LHCN-M2 (cell line): ENCODE measurements at regions not wholly inside any gene's neighbourhood (a gene's known extent, or its start where the extent isn't known, plus 50 kb on each side); places are given as distances from the start of the nearest gene placed in this dataset.
"Not testable (repeated sequence)": the region's sequence is repeated elsewhere in the genome, so short reads cannot be mapped to it uniquely, and the experiment has no call there.

Experiments
- DNase-seq: peaks from one replicate; pipeline ENCODE4 v3.0.0-alpha.2; 2012; ENCODE audit warnings: low read depth

DNA sequence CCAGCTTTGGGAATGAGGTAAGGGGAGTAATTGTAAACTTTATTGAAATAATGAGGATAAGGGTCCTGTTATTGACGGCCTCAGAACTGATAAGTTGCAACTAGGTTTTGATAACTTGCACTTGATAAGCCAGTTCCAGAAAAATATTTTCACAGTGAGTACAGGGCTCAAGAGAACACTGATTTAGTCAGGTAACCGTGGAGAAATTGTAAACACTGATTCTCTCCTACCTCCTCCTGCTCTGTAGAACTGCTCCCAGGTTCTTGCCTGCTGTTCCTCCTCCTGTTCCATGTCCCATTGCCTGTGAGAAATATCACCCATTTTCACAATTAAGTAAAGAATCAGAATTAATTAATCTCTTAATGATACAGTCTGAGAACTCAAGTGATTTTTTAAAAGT lies 55.0 kb upstream of the CXXC4 start:
- no peak for DNase-seq

DNA sequence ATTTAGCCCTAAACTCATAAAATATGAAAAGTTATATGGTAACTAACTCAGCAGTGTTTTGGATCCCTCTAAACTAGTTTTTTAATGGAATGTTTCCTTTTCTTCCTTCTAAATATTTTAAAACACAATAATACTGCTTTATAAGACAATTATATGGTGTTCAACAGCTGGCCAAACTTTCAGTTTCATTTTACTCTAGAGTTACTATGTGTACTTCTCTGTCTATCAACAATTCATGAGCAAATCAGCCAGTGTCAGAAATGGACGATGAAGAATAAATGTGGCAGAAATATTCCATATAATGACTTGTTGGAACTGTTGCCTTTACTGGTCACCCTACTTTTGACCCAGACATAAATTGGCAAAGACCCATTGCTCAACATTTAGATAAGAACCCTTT lies 64.8 kb upstream of the CXXC4 start:
- no peak for DNase-seq

DNA sequence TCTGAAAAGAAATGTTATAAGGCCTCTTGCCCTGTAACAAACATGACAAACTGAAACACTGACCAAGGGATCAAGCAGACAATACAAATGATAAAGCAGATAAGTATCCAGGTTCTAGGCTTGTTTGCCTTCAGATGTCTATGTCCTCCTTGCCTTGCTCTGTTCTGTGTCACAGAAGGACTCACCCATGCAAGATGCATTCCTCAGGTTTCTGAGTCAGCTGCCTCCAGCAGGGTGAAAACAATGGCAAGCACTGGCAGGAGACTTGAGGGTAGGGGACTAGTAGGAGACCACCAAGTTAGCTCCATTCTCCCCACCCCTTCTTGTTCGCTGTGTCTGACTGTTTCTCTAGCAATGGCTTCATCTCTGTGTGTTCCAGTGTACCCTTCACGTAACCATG lies 76.6 kb upstream of the CXXC4 start:
- DNase-seq = no peak

- no peak for DNase-seq
Observed at GRCh38 chr4:104574371-104574770, 79.7 kb upstream of the CXXC4 start.

GRCh38 chr4:104575278-104575677 lies 80.6 kb upstream of the CXXC4 start:
- DNase-seq = no peak

- no peak for DNase-seq
Observed at GRCh38 chr4:104577405-104577804, 82.7 kb upstream of the CXXC4 start.

DNA sequence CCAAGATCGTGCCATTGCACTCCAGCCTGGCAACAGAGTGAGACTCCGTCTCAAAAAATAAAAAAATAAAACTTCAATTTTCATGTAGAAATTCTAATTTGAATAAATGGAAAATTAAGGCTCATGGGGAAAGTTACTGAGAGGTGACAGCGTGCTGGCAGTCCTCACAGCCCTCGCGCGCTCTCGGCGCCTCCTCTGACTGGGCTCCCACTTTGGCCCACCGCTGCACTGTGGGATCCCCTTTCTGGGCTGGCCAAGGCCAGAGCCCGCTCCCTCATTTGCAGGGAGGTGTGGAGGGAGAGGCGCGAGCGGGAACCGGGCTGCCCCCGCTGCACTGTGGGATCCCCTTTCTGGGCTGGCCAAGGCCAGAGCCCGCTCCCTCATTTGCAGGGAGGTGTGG lies 86.8 kb upstream of the CXXC4 start:
- DNase-seq = not testable (repeated sequence)

DNA sequence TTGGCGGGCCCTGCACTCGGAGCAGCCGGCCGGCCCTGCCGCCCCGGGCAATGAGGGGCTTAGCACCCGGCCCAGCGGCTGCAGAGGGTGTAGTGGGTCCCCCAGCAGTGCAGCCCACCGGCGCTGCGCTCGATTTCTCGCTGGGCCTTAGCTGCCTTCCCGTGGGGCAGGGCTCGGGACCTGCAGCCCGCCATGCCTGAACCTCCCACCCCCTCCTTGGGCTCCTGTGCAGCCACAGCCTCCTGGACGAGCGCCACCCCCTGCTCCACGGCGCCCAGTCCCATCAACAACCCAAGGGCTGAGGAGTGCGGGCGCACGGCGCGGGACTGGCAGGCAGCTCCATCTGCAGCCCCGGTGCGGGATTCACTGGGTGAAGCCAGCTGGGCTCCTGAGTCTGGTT lies 87.4 kb upstream of the CXXC4 start:
- DNase-seq = not testable (repeated sequence)

DNA sequence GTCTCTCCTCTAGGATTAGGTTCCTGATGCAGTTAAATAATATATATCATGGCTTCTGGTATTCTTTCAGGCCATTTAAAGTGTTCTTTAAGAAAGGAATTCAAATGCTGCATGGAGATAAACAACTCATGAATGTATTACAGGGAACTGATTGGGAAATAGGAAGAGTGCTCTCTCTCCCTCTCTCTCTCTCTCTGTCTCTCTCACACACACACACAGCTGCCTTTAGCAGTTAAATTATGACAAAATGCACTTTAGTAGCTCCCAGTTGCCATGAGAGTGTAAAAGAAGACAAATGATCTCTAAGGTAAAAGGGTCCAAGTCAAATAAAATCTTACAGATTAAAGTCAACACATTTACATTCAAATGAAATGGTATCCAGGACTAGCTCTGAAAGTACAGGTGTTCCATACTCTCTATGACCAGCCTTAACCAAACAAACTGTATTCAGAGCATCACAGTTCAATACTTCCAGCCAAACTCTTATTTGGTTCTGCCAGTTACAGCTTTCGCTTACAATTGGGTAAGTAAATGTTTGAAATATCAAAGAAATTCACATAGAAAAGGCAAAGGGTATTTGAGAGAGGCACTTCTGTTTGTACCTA lies 94.7 kb upstream of the CXXC4 start:
- DNase-seq = no peak

GRCh38 chr4:104591510-104591911 lies 96.8 kb upstream of the CXXC4 start:
- DNase-seq = no peak

DNA sequence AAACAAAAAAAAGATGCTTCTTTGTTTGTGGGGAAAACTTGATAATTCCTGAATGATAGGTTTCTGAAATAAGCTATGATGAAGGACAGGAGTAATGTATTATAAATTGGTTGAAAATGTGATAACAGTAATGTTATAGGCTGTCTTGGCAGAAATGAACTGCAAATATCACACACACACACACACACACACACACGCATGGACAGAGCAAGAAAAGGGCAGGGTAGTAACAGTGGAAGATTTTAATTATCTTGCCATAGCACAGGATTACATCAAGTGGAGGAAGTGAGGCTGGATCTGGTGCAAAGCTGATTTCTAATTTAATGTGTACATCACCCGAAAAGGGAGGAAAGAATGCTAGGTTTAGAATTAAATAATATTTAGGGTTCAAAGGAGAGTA lies 97.5 kb upstream of the CXXC4 start:
- DNase-seq = no peak

DNA sequence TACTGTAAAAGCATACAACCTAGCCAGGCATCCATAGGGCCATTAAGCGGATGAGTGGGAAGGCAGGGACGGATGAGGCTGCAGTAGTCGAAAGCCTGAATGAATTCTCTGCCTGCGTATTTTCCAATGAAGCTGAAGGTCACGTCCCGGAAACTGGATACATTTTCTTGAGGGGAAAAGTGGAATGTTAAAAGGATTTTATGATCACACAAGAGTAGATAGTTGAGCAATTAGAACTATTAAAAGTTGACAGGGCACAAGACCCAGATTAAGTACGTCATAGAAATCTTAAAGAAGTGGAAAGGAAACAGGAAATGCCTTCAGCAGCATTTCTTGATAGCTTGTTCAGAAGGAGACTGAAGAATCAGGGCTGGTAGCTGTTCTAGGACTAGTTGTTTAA lies 98.3 kb upstream of the CXXC4 start:
- no peak for DNase-seq

GRCh38 chr4:104596189-104596588 lies 101.5 kb upstream of the CXXC4 start:
- DNase-seq = no peak

- DNase-seq = no peak
Observed at GRCh38 chr4:104615496-104615895, 120.8 kb upstream of the CXXC4 start.

DNA sequence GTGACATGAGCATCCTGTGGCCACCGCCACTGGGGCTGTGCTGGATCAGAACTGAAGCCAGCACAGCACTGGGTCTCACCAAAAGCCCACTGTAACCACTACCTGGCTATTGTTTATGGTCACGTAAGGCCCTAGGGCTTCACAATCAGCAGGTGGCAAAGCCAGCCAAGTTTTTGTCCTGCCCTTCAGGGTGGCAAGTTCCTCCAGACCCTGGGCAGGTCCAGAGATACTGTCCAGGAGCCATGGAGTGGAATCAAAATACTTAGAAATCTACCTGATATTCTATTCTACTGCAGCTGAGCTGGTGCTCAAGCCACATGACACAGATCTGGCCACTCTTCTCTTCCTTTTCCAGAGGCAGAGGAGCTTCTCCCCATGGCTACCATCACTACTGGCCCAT lies 121.2 kb upstream of the CXXC4 start:
- no peak for DNase-seq

- no peak for DNase-seq
Observed at GRCh38 chr4:104616401-104616820, 121.7 kb upstream of the CXXC4 start.

GRCh38 chr4:104625706-104626105 lies 131.0 kb upstream of the CXXC4 start:
- DNase-seq = no peak

DNA sequence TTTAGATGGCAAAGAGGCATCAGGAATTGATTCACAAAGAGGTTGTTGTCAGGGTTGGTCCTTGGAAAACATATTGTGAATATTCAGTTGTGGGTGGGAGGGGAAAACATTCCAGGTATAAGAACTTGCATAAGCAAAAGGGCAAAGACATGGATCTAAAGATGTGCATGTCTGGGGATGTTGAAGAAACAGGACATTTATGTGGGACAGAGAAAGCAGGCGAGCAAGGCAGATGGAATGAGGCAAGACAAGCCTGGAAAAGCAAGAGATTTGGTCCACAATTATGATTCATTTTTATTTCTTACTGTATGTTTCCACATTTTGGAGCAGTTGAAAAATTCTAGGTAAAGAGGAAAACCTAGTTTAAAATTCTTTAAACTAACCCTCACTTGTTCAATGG lies 134.9 kb upstream of the CXXC4 start:
- no peak for DNase-seq

DNA sequence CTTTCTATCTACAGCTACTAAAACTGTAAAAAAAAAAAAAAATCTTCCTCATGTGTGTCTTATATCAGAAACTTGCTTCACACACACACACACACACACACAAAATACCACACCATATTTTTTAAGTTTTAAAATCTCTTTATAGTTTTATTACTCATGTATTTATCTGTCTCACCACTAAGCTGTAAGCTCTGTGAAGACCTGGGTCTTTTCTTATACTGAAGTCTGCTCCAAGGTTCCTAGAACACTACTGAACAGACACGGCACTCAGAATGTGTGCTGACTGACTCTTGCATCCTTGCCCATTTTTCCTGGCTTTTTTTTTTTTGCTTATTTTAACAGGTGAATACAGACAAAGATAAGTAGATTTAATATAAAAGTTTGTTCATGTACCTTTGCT lies 135.6 kb upstream of the CXXC4 start:
- no peak for DNase-seq

GRCh38 chr4:104631000-104631399 lies 136.3 kb upstream of the CXXC4 start:
- DNase-seq = no peak

- no peak for DNase-seq
Observed at GRCh38 chr4:104641418-104641817, 146.7 kb upstream of the CXXC4 start.

GRCh38 chr4:104642521-104642920 lies 147.8 kb upstream of the CXXC4 start:
- no peak for DNase-seq

DNA sequence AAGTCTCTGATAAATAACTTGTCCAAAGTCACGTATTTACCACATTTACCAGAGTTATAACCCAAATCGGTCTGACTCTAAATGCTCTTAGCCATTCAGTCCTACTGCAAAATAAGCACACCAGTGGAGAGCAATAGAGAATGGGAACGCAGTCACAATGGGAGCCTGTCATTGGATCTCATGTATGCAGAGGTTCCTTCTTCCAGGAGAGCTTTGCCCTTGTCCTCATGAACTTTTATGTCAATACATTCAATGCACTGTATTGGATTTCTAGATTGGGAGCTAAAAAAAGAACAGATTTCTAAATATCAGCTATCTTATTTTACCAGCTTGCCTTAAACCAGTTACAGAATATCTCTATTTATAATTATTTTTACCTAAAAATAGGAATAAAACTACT lies 149.1 kb upstream of the CXXC4 start:
- no peak for DNase-seq

GRCh38 chr4:104649631-104650030 lies 154.9 kb upstream of the CXXC4 start:
- no peak for DNase-seq
